ENCODE measurements at regions not wholly inside any gene's neighbourhood (a gene's known extent, or its start where the extent isn't known, plus 50 kb on each side); places are given as distances from the start of the nearest gene placed in this dataset.
A peak's percentile ranks its signal among the peaks of the same experiment; 100 is the strongest.

GRCh38 chr6:43919774-43920173 is 149.8 kb downstream of the VEGFA start:
- no peak for DNase-seq
- TF ChIP-seq CTCF (IDR thresholded peaks at IDR 0.05 in 4 of 5, conservative IDR thresholded peaks at IDR 0.05 in 1 of 5) (no peak), POLR2A (IDR thresholded peaks at IDR 0.05) (no peak)
- in situ Hi-C loops (cut with MboI; ENCODE audit: low sequenced_read_pairs in 4 of 4) = no loop called here
- H3K4me3 ChIP-seq = no peak overlapping the region
- no peak overlapping the region for H3K27ac ChIP-seq
- H3K36me3 ChIP-seq = no peaks in the 10 kb centered on the region
- H3K27me3 ChIP-seq = no peaks in the 10 kb centered on the region
- no peak for ATAC-seq
- H3K9me3 ChIP-seq = no peaks in the 10 kb centered on the region
- intact Hi-C loops (cut with DNase I; ENCODE audit: low total_unique reads) = no loop called here
- peaks cover 6 to 13% of the 10 kb centered on the region in 2 donors for H3K4me1 ChIP-seq

GRCh38 chr6:43917878-43918382 is 147.9 kb downstream of the VEGFA start:
- Histone ChIP-seq H3K27ac (no peak overlapping the region), H3K36me3 (no peaks in the 10 kb centered on the region), H3K27me3 (no peaks in the 10 kb centered on the region), H3K4me1 (peaks cover 6 to 13% of the 10 kb centered on the region in 2 donors), H3K9me3 (no peaks in the 10 kb centered on the region), H3K4me3 (no peak overlapping the region)
- in situ Hi-C loops (cut with MboI; ENCODE audit: low sequenced_read_pairs in 4 of 4) = no loop called here
- no peak for TF ChIP-seq POLR2A (IDR thresholded peaks at IDR 0.05)
- TF ChIP-seq CTCF (IDR thresholded peaks at IDR 0.05 in 4 of 5, conservative IDR thresholded peaks at IDR 0.05 in 1 of 5) = no peak
- DNase-seq (no peak), ATAC-seq (no peak)
- intact Hi-C loops (cut with DNase I; ENCODE audit: low total_unique reads) = no loop called here

GRCh38 chr6:43916924-43917877 is 147.2 kb downstream of the VEGFA start:
- ATAC-seq (peak; percentile 85 to 91), DNase-seq (peak; percentile 11 to 49)
- in situ Hi-C loops (cut with MboI; ENCODE audit: low sequenced_read_pairs in 4 of 4) (no loop called here), intact Hi-C loops (cut with DNase I; ENCODE audit: low total_unique reads) (no loop called here)
- Histone ChIP-seq H3K4me1 (peaks cover 6 to 13% of the 10 kb centered on the region in 2 donors), H3K27ac (peak overlapping the region in 3 of 4 donors; percentile 17 to 54 (median 22)), H3K9me3 (no peaks in the 10 kb centered on the region), H3K36me3 (no peaks in the 10 kb centered on the region), H3K4me3 (no peak overlapping the region), H3K27me3 (no peaks in the 10 kb centered on the region)
- TF ChIP-seq CTCF (IDR thresholded peaks at IDR 0.05 in 4 of 5, conservative IDR thresholded peaks at IDR 0.05 in 1 of 5) (no peak), POLR2A (IDR thresholded peaks at IDR 0.05) (no peak)

GRCh38 chr6:43915986-43916923 is 146.2 kb downstream of the VEGFA start:
- in situ Hi-C loops (cut with MboI; ENCODE audit: low sequenced_read_pairs in 4 of 4) (no loop called here), intact Hi-C loops (cut with DNase I; ENCODE audit: low total_unique reads) (loop anchor here (2.0 kb wide), 1 partner anchor 33 kb away; no protein-coding TSS in a partner anchor)
- no peak for DNase-seq
- peaks cover 6 to 13% of the 10 kb centered on the region in 2 donors for H3K4me1 ChIP-seq
- H3K4me3 ChIP-seq = no peak overlapping the region
- TF ChIP-seq CTCF (IDR thresholded peaks at IDR 0.05 in 4 of 5, conservative IDR thresholded peaks at IDR 0.05 in 1 of 5) = no peak
- TF ChIP-seq POLR2A (IDR thresholded peaks at IDR 0.05) = no peak
- H3K27ac ChIP-seq = peak overlapping the region in 1 of 4 donors; percentile 54
- no peaks in the 10 kb centered on the region for H3K9me3 ChIP-seq
- no peaks in the 10 kb centered on the region for H3K27me3 ChIP-seq
- no peak for ATAC-seq
- H3K36me3 ChIP-seq = no peaks in the 10 kb centered on the region
